ENCODE measurements at regions not wholly inside any gene's neighbourhood (a gene's known extent, or its start where the extent isn't known, plus 50 kb on each side); places are given as distances from the start of the nearest gene placed in this dataset.

DNA sequence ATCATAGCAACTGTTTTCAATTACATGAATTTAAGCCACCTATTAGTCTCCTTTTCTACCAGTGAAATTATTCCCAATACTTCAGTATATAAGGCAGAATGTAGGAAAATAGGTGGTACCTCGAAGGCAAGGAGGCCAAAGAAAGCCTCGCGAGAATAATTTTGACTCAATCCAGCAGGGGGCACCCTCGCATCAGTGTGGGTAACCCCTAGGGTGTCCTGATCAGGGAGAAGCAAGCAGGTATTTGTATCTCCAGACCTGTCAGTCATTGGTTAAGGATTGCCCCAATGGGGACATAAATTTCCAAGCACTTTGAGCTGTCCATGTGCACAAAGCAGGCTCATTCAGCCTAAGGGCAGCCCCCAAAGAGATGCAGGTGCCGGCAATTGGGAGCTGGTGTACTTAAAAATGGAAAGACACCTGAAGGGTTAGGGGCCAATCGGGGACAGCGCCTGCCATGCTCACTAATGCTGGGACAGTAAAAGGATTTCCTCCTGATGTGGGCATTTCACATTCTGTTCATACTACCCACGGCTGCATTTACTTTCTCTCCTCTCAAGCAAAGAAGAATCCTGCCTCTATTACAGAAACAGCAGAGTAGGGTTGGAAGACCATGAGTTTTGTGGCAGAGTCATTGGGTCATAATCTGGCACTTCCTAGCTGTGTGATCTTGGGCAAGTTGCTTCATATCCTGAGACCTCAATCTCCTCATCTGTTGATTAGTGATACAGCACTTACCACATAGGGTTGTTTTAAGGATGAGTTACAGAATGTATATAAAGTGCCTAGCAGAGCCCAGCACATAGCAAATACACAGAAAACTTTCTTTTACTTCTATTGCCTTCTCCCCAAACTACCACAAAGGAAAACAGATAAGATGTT, 136.1 kb downstream of the ICOS start:
- H3K27ac ChIP-seq (ENCODE audit: low read length in 2 of 2): no peak overlapping the region
- intact Hi-C loops (cut with micrococcal nuclease): no loop called here
- no peaks in the 10 kb centered on the region for H3K9me3 ChIP-seq (ENCODE audit: control extremely low read depth in 1 of 3, control insufficient read depth in 2 of 3, insufficient read depth in 1 of 3, low read length in 2 of 3)
- H3K4me3 Mint-ChIP-seq: no peak overlapping the region
- H4K20me1 ChIP-seq (ENCODE audit: control insufficient read depth, insufficient read depth, low read length, poor library complexity, severe bottlenecking): no peaks in the 10 kb centered on the region
- H3K4me3 ChIP-seq (ENCODE audit: control extremely low read depth in 1 of 5, extremely low read depth in 1 of 5, insufficient read depth in 1 of 5, low read depth in 2 of 5, low read length in 4 of 5): no peak overlapping the region
- peaks cover 16% of the 10 kb centered on the region for H3K27me3 Mint-ChIP-seq
- CTCF ChIA-PET: interaction anchor here (0.5 kb wide), 1 partner anchor 1603 kb away, joined by 3 read pairs; no protein-coding TSS in a partner anchor
- H2AFZ ChIP-seq (ENCODE audit: insufficient read depth, low read depth, low read length, poor library complexity, severe bottlenecking): no peak overlapping the region
- H3K27me3 ChIP-seq (replicated peaks in 1 of 4; ENCODE audit: control extremely low read depth in 1 of 4, control insufficient read depth in 3 of 4, insufficient read depth in 4 of 4, low read length in 3 of 4): no peaks in the 10 kb centered on the region
- TF ChIP-seq EZH2 (IDR thresholded peaks at IDR 0.05; ENCODE audit: borderline replicate concordance, insufficient read depth, low read depth, low read length, poor library complexity, severe bottlenecking): no peak
- TF ChIP-seq, protein P1, sequence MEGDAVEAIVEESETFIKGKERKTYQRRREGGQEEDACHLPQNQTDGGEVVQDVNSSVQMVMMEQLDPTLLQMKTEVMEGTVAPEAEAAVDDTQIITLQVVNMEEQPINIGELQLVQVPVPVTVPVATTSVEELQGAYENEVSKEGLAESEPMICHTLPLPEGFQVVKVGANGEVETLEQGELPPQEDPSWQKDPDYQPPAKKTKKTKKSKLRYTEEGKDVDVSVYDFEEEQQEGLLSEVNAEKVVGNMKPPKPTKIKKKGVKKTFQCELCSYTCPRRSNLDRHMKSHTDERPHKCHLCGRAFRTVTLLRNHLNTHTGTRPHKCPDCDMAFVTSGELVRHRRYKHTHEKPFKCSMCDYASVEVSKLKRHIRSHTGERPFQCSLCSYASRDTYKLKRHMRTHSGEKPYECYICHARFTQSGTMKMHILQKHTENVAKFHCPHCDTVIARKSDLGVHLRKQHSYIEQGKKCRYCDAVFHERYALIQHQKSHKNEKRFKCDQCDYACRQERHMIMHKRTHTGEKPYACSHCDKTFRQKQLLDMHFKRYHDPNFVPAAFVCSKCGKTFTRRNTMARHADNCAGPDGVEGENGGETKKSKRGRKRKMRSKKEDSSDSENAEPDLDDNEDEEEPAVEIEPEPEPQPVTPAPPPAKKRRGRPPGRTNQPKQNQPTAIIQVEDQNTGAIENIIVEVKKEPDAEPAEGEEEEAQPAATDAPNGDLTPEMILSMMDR (IDR thresholded peaks at IDR 0.05): no peak
- no peak overlapping the region for H3K9ac ChIP-seq (ENCODE audit: low read length)
- POLR2A ChIA-PET: no interaction called here
- no peaks in the 10 kb centered on the region for H3K4me1 ChIP-seq (ENCODE audit: control insufficient read depth in 2 of 2, insufficient read depth in 2 of 2, low read length in 2 of 2)
- 69% methylated on average over 7 of the region's 8 CpGs for WGBS (ENCODE audit: insufficient coverage)
- ATAC-seq (ENCODE audit: low read depth) (no peak), DNase-seq (no peak)
- no peaks in the 10 kb centered on the region for H3K79me2 ChIP-seq (ENCODE audit: control insufficient read depth, insufficient read depth, low read length)
- H3K9me3 Mint-ChIP-seq (ENCODE audit: insufficient read depth): no peaks in the 10 kb centered on the region
- H3K27ac Mint-ChIP-seq: no peak overlapping the region
- no peaks in the 10 kb centered on the region for H3K4me1 Mint-ChIP-seq
- H3K4me2 ChIP-seq (replicated peaks; ENCODE audit: low read depth, low read length, poor library complexity, severe bottlenecking): no peak overlapping the region
- H3K36me3 ChIP-seq (replicated peaks in 1 of 2; ENCODE audit: control extremely low read depth in 1 of 2, control insufficient read depth in 1 of 2, extremely low read depth in 1 of 2, insufficient read depth in 2 of 2, low read length in 1 of 2): no peaks in the 10 kb centered on the region

DNA sequence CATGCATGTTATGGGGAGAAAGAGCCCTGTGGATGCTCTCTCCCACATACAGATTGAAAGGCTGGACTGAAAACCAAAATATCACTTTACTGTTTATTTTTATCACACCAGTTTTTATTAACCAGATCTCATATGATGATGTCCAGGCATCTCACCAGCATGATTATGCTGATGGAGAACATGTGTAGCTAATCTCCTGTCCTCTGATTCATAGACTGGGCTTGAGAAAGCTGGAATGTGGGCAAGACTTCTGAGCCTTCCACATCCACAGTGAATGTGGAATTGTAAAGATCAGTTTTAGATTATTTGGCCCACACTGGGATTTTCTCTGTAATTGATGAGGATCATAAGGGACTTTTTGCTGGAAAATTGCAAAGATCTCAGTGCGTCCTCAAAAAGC, 137.9 kb downstream of the ICOS start:
- H3K36me3 ChIP-seq (replicated peaks in 1 of 2; ENCODE audit: control extremely low read depth in 1 of 2, control insufficient read depth in 1 of 2, extremely low read depth in 1 of 2, insufficient read depth in 2 of 2, low read length in 1 of 2): no peaks in the 10 kb centered on the region
- intact Hi-C loops (cut with micrococcal nuclease): no loop called here
- Mint-ChIP-seq H3K27ac (no peak overlapping the region), H3K4me1 (no peaks in the 10 kb centered on the region), H3K9me3 (ENCODE audit: insufficient read depth) (no peaks in the 10 kb centered on the region), H3K4me3 (no peak overlapping the region), H3K27me3 (peaks cover 13% of the 10 kb centered on the region)
- H3K9me3 ChIP-seq (ENCODE audit: control extremely low read depth in 1 of 3, control insufficient read depth in 2 of 3, insufficient read depth in 1 of 3, low read length in 2 of 3): no peaks in the 10 kb centered on the region
- H3K27me3 ChIP-seq (replicated peaks in 1 of 4; ENCODE audit: control extremely low read depth in 1 of 4, control insufficient read depth in 3 of 4, insufficient read depth in 4 of 4, low read length in 3 of 4): no peaks in the 10 kb centered on the region
- H3K4me3 ChIP-seq (ENCODE audit: control extremely low read depth in 1 of 5, extremely low read depth in 1 of 5, insufficient read depth in 1 of 5, low read depth in 2 of 5, low read length in 4 of 5): no peak overlapping the region
- H3K4me1 ChIP-seq (ENCODE audit: control insufficient read depth in 2 of 2, insufficient read depth in 2 of 2, low read length in 2 of 2): no peaks in the 10 kb centered on the region
- no peak for TF ChIP-seq EZH2 (IDR thresholded peaks at IDR 0.05; ENCODE audit: borderline replicate concordance, insufficient read depth, low read depth, low read length, poor library complexity, severe bottlenecking)
- TF ChIP-seq, protein P1 (IDR thresholded peaks at IDR 0.05): no peak
- ChIA-PET CTCF (no interaction called here), POLR2A (no interaction called here)
- no peak overlapping the region for H3K9ac ChIP-seq (ENCODE audit: low read length)
- no peaks in the 10 kb centered on the region for H3K79me2 ChIP-seq (ENCODE audit: control insufficient read depth, insufficient read depth, low read length)
- no peaks in the 10 kb centered on the region for H4K20me1 ChIP-seq (ENCODE audit: control insufficient read depth, insufficient read depth, low read length, poor library complexity, severe bottlenecking)
- H3K4me2 ChIP-seq (replicated peaks; ENCODE audit: low read depth, low read length, poor library complexity, severe bottlenecking): no peak overlapping the region
- no peak for DNase-seq
- H3K27ac ChIP-seq (ENCODE audit: low read length in 2 of 2): no peak overlapping the region
- no peak overlapping the region for H2AFZ ChIP-seq (ENCODE audit: insufficient read depth, low read depth, low read length, poor library complexity, severe bottlenecking)
- no CpG with 5 or more reads among the region's 1 CpG for WGBS (ENCODE audit: insufficient coverage)
- ATAC-seq (ENCODE audit: low read depth): no peak
